ENCODE measurements at regions not wholly inside any gene's neighbourhood (a gene's known extent, or its start where the extent isn't known, plus 50 kb on each side); places are given as distances from the start of the nearest gene placed in this dataset.
A peak's percentile ranks its signal among the peaks of the same experiment; 100 is the strongest.

DNA sequence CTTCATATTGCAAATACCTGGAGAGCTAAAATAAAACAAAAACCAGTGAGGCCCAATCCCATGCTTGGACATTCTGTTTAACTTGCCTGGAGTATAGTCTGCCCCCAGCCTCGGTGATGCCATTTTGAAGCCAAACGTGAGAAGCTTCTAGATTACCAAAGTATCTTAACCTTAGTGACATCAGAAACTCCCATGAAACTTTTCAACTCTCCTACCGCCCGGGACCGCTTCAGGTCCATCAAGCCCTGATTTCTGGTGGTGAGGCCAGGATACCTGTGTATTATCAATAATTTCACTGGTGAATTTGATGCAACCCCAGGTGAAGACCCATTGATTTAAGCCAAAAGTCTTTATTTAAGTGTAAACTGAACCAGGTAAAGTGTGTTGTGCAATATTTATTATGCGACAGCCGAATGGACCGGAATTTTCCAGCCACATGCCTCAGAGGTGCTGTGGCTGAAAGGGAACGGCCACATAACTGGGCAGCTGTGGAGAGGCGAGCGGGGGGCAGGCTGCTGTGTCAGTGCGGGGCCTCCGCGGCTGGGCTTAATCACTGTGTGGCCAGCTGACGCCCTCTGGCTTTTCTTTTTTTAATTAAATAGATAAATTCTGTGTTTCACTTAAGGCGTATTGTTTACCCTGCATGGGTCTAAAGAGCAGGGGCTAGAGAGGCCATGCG, 385.5 kb upstream of the B3GAT1 start:
- H3K4me3 ChIP-seq (replicated peaks in 1 of 3; ENCODE audit: insufficient read depth in 1 of 3, low read depth in 2 of 3, low read length in 3 of 3), result no peak overlapping the region; a peak in 1 of 6 replicates
- ATAC-seq, result peak; percentile 69
- 36% methylated on average over 16 of the region's 17 CpGs for WGBS (ENCODE audit: low lambda C conversion rate)
- no peaks in the 10 kb centered on the region for H3K9me3 ChIP-seq (ENCODE audit: low read length)
- BruUV-seq (replicated peaks), result no TSS peak
- in situ Hi-C loops (cut with HindIII; ENCODE audit: extremely low pct_ligation_motif_present, low pct_unique_long_range_greater_than_20kb) (no loop called here), intact Hi-C loops (cut with micrococcal nuclease; ENCODE audit: unreplicated experiment) (no loop called here)
- no peaks in the 10 kb centered on the region for H3K79me2 ChIP-seq (ENCODE audit: insufficient read depth, low read length)
- FAIRE-seq, result no peak
- no peak overlapping the region for H2AFZ ChIP-seq (ENCODE audit: low read length)
- DNase-seq (ENCODE audit: low spot score), result peak; percentile 3
- H3K36me3 ChIP-seq (replicated peaks in 1 of 2; ENCODE audit: control insufficient read depth in 1 of 2, insufficient read depth in 2 of 2, low read length in 2 of 2), result no peaks in the 10 kb centered on the region
- H3K4me2 ChIP-seq (ENCODE audit: low read depth, low read length), result peak overlapping the region; percentile 36; the same call in 1 of the 2 replicates
- H3K27me3 ChIP-seq (ENCODE audit: control insufficient read depth in 1 of 2, insufficient read depth in 2 of 2, low read length in 2 of 2), result peaks cover 0 to 20% of the 10 kb centered on the region in 2 experiments; a peak in 2 of 5 replicates
- H3K4me1 ChIP-seq (ENCODE audit: insufficient read depth, low read length), result peaks cover 11% of the 10 kb centered on the region
- peak; percentile 47; the same call in 1 of the 2 replicates for TF ChIP-seq ZNF501 (CRISPR knock-in tag; IDR thresholded peaks at IDR 0.05)
- TF ChIP-seq ZNF331 (CRISPR knock-in tag; IDR thresholded peaks at IDR 0.05), result 0 out of 2 replicates have a peak, but pooled peaks have one; percentile 21
- peak; percentile 77; the same call in 1 of the 2 replicates for TF ChIP-seq CEBPB (IDR thresholded peaks at IDR 0.05; ENCODE audit: borderline replicate concordance, low read depth, low read length)
- TF ChIP-seq, protein P1, sequence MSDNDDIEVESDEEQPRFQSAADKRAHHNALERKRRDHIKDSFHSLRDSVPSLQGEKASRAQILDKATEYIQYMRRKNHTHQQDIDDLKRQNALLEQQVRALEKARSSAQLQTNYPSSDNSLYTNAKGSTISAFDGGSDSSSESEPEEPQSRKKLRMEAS (IDR thresholded peaks at IDR 0.05), result peak; percentile 37; the same call in 1 of the 2 replicates
- 0 out of 2 replicates have a peak, but pooled peaks have one; percentile 17 for TF ChIP-seq HNF4A (CRISPR knock-in tag; IDR thresholded peaks at IDR 0.05)
- TF ChIP-seq STAG1 (CRISPR knock-in tag; IDR thresholded peaks at IDR 0.05), result 0 out of 2 replicates have a peak, but pooled peaks have one; percentile 7
- no peak for TF ChIP-seq ZNF75D (CRISPR knock-in tag; IDR thresholded peaks at IDR 0.05; ENCODE audit: borderline replicate concordance)
- no peak for TF ChIP-seq JDP2 (CRISPR knock-in tag; IDR thresholded peaks at IDR 0.05; ENCODE audit: borderline replicate concordance)
- TF ChIP-seq, protein P2, sequence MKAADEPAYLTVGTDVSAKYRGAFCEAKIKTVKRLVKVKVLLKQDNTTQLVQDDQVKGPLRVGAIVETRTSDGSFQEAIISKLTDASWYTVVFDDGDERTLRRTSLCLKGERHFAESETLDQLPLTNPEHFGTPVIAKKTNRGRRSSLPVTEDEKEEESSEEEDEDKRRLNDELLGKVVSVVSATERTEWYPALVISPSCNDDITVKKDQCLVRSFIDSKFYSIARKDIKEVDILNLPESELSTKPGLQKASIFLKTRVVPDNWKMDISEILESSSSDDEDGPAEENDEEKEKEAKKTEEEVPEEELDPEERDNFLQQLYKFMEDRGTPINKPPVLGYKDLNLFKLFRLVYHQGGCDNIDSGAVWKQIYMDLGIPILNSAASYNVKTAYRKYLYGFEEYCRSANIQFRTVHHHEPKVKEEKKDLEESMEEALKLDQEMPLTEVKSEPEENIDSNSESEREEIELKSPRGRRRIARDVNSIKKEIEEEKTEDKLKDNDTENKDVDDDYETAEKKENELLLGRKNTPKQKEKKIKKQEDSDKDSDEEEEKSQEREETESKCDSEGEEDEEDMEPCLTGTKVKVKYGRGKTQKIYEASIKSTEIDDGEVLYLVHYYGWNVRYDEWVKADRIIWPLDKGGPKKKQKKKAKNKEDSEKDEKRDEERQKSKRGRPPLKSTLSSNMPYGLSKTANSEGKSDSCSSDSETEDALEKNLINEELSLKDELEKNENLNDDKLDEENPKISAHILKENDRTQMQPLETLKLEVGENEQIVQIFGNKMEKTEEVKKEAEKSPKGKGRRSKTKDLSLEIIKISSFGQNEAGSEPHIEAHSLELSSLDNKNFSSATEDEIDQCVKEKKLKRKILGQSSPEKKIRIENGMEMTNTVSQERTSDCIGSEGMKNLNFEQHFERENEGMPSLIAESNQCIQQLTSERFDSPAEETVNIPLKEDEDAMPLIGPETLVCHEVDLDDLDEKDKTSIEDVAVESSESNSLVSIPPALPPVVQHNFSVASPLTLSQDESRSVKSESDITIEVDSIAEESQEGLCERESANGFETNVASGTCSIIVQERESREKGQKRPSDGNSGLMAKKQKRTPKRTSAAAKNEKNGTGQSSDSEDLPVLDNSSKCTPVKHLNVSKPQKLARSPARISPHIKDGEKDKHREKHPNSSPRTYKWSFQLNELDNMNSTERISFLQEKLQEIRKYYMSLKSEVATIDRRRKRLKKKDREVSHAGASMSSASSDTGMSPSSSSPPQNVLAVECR (CRISPR knock-in tag; IDR thresholded peaks at IDR 0.05; ENCODE audit: borderline replicate concordance), result no peak
- no peak for TF ChIP-seq SIX1 (CRISPR knock-in tag; IDR thresholded peaks at IDR 0.05; ENCODE audit: borderline replicate concordance)
- peak; percentile 68 for TF ChIP-seq CEBPG (CRISPR knock-in tag; IDR thresholded peaks at IDR 0.05)
- TF ChIP-seq FOSL2 (CRISPR knock-in tag; IDR thresholded peaks at IDR 0.05), result no peak
- no peak for TF ChIP-seq ZNF260 (CRISPR knock-in tag; IDR thresholded peaks at IDR 0.05; ENCODE audit: borderline replicate concordance, low read depth)
- TF ChIP-seq, protein P3, sequence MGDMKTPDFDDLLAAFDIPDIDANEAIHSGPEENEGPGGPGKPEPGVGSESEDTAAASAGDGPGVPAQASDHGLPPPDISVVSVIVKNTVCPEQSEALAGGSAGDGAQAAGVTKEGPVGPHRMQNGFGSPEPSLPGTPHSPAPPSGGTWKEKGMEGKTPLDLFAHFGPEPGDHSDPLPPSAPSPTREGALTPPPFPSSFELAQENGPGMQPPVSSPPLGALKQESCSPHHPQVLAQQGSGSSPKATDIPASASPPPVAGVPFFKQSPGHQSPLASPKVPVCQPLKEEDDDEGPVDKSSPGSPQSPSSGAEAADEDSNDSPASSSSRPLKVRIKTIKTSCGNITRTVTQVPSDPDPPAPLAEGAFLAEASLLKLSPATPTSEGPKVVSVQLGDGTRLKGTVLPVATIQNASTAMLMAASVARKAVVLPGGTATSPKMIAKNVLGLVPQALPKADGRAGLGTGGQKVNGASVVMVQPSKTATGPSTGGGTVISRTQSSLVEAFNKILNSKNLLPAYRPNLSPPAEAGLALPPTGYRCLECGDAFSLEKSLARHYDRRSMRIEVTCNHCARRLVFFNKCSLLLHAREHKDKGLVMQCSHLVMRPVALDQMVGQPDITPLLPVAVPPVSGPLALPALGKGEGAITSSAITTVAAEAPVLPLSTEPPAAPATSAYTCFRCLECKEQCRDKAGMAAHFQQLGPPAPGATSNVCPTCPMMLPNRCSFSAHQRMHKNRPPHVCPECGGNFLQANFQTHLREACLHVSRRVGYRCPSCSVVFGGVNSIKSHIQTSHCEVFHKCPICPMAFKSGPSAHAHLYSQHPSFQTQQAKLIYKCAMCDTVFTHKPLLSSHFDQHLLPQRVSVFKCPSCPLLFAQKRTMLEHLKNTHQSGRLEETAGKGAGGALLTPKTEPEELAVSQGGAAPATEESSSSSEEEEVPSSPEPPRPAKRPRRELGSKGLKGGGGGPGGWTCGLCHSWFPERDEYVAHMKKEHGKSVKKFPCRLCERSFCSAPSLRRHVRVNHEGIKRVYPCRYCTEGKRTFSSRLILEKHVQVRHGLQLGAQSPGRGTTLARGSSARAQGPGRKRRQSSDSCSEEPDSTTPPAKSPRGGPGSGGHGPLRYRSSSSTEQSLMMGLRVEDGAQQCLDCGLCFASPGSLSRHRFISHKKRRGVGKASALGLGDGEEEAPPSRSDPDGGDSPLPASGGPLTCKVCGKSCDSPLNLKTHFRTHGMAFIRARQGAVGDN (CRISPR knock-in tag; IDR thresholded peaks at IDR 0.05), result peak; percentile 62
- TF ChIP-seq MYC (CRISPR knock-in tag; IDR thresholded peaks at IDR 0.05; ENCODE audit: borderline replicate concordance), result peak; percentile 33; the same call in 1 of the 2 replicates
- no peaks in the 10 kb centered on the region for H4K20me1 ChIP-seq (ENCODE audit: insufficient read depth, low read length)
- ChIA-PET POLR2A (no interaction called here), CTCF (ENCODE audit: low intra/inter-chr PET ratio, low total read pairs) (no interaction called here)
- no peak overlapping the region for H3K27ac ChIP-seq (ENCODE audit: extremely low read length, insufficient read depth, low read length)
- no peak overlapping the region for H3K9ac ChIP-seq (ENCODE audit: insufficient read depth, low read depth, low read length)
